GM06990 (cell line): ENCODE measurements at regions not wholly inside any gene's neighbourhood (a gene's known extent, or its start where the extent isn't known, plus 50 kb on each side); places are given as distances from the start of the nearest gene placed in this dataset.

Experiments
- DNase-seq: peaks from one replicate; pipeline ENCODE4 v3.0.0-alpha.2; 2011; ENCODE audit not compliant: insufficient read length; ENCODE audit errors: extremely low read depth
- H3K27me3 ChIP-seq: replicated peaks from 2 replicates; pipeline ENCODE4 v1.6.0; 2011; ENCODE audit warnings: low read length; ENCODE audit not compliant: control insufficient read depth, insufficient read depth
- H3K36me3 ChIP-seq: 2 replicates; pipeline ENCODE4 v1.5.1; 2011; ENCODE audit warnings: low read length; ENCODE audit not compliant: control insufficient read depth, insufficient read depth
- H3K4me3 ChIP-seq: replicated peaks from 2 replicates; pipeline ENCODE4 v1.5.1; 2011; ENCODE audit warnings: low read depth, mild to moderate bottlenecking, control low read depth, low read length
- CTCF ChIP-seq: IDR thresholded peaks from 2 replicates; pipeline ENCODE4 v1.5.1; 2011; ENCODE audit warnings: low read length, control low read depth, mild to moderate bottlenecking, inconsistent platforms; ENCODE audit not compliant: insufficient read depth, poor library complexity, severe bottlenecking

- no peak for TF ChIP-seq CTCF
- DNase-seq: no peak
- Histone ChIP-seq H3K36me3 (no peaks in the 10 kb centered on the region), H3K27me3 (no peaks in the 10 kb centered on the region), H3K4me3 (no peak overlapping the region)
Measured at GRCh38 chr21:38942748-38943211, 137.1 kb downstream of the ETS2 start.

- H3K36me3 ChIP-seq: no peaks in the 10 kb centered on the region
- no peak for DNase-seq
- H3K27me3 ChIP-seq: no peaks in the 10 kb centered on the region; the same call in 1 of the 2 replicates
- no peak overlapping the region for H3K4me3 ChIP-seq
- no peak for TF ChIP-seq CTCF
Measured at GRCh38 chr21:38938769-38939168, 133.0 kb downstream of the ETS2 start.

DNA sequence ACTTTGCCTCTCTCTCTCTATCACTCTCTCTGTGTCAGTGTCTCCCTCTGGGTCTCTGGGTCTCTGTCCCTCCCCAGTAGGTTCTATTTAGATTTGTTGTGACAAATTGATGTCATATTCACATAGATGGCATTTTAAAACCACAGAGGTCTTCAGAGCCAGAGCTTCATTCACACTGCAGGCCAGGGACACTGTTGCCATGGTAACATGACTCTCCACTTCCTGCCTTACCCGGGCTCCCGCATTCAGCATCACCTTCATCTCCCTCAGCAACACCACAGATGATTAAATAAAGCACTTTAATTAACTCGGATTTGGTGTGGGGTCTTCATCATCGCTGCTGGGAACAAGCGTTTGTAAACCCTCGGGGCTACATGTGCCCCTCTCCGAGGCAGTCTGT lies 132.6 kb downstream of the ETS2 start:
- Histone ChIP-seq H3K27me3 (no peaks in the 10 kb centered on the region; the same call in 1 of the 2 replicates), H3K4me3 (no peak overlapping the region), H3K36me3 (no peaks in the 10 kb centered on the region)
- TF ChIP-seq CTCF: no peak
- no peak for DNase-seq

DNA sequence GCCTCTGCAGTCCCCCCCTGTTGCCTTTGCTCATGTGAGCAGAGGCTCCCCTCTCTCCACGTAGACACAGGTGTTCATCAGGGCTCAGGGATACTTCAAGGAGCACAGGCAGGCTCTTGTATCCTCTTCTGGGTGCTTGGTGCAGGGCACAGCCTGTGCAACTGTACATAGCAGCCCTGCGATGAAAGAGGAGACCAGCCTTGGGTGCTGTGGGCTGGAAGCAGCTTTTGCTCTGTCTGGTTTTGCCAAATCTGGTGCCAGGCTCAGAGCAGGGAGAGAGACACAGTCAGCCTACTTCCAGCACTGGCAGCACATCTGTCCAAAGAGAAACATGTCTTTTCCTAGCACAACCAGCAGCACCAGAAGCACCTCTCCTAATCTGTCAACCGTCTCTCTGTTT lies 132.1 kb downstream of the ETS2 start:
- Histone ChIP-seq H3K27me3 (no peaks in the 10 kb centered on the region; the same call in 1 of the 2 replicates), H3K4me3 (no peak overlapping the region), H3K36me3 (no peaks in the 10 kb centered on the region)
- TF ChIP-seq CTCF: no peak
- no peak for DNase-seq

DNA sequence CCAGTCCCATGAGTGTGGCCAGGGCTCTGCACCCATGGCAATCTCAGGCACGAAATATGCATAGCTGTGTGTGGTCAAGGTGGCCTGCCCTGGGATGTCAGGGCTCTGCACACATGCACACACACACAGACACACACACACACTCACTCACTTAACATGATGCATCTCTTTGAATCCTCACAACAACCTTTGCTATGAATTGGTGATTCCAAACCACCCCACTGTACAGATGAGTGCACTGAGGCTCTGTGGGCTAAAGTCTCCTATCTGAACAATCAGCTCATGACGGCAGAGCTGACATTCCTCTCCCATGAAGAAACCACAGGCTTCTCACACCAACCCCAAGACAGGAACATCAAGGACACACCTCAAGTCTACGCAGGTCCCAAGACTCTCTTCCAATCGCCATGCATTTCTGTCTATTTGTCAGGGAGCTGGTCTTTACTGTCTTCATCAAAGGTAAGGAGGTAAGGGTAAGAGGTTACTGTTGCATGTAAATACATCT lies 131.6 kb downstream of the ETS2 start:
- DNase-seq: no peak
- Histone ChIP-seq H3K4me3 (no peak overlapping the region), H3K36me3 (no peaks in the 10 kb centered on the region), H3K27me3 (no peaks in the 10 kb centered on the region; the same call in 1 of the 2 replicates)
- TF ChIP-seq CTCF: no peak

- DNase-seq: no peak
- Histone ChIP-seq H3K27me3 (no peaks in the 10 kb centered on the region; the same call in 1 of the 2 replicates), H3K4me3 (no peak overlapping the region), H3K36me3 (no peaks in the 10 kb centered on the region)
- TF ChIP-seq CTCF: no peak
Measured at GRCh38 chr21:38936240-38936639, 130.5 kb downstream of the ETS2 start.
